Skin epidermis (tissue), 12 donors: ENCODE measurements at regions not wholly inside any gene's neighbourhood (a gene's known extent, or its start where the extent isn't known, plus 50 kb on each side); places are given as distances from the start of the nearest gene placed in this dataset.
"Not testable (repeated sequence)": the region's sequence is repeated elsewhere in the genome, so short reads cannot be mapped to it uniquely, and the experiment has no call there.

Source experiments
- H3K27ac ChIP-seq, 21 experiments: fragments of 200-600 bp; sonication (generic) in 11 of 21; one replicate each; pipeline ENCODE4 v1.5.0; 2020; ENCODE audit warnings: mild to moderate bottlenecking in 3 of 21, inconsistent platforms in 2 of 21, moderate library complexity in 2 of 21
- H3K4me3 ChIP-seq, 7 experiments: fragments of 200-600 bp; sonication (generic) in 2 of 7; one replicate each; pipeline ENCODE4 v1.5.0; 2020; ENCODE audit warnings: inconsistent platforms in 2 of 7, mild to moderate bottlenecking in 2 of 7, moderate library complexity in 1 of 7

GRCh38 chr5:2091921-2092320, 209.2 kb upstream of the IRX4 start:
- Histone ChIP-seq H3K4me3 (no peak overlapping the region), H3K27ac (no peak overlapping the region)

GRCh38 chr5:2087980-2088379, 205.3 kb upstream of the IRX4 start:
- H3K4me3 ChIP-seq, result no peak overlapping the region
- H3K27ac ChIP-seq, result no peak overlapping the region

- Histone ChIP-seq H3K4me3 (no peak overlapping the region), H3K27ac (no peak overlapping the region)
Measured at GRCh38 chr5:2075365-2075764, 192.6 kb upstream of the IRX4 start.

- Histone ChIP-seq H3K4me3 (no peak overlapping the region), H3K27ac (no peak overlapping the region)
Measured at GRCh38 chr5:2071562-2071961, 188.8 kb upstream of the IRX4 start.

GRCh38 chr5:2070787-2071186, 188.1 kb upstream of the IRX4 start:
- H3K4me3 ChIP-seq, H3K27ac ChIP-seq: not testable (repeated sequence)

- H3K4me3 ChIP-seq, result no peak overlapping the region
- no peak overlapping the region for H3K27ac ChIP-seq
Measured at GRCh38 chr5:2068531-2068930, 185.8 kb upstream of the IRX4 start.

GRCh38 chr5:2066373-2066772, 183.6 kb upstream of the IRX4 start:
- Histone ChIP-seq H3K4me3 (no peak overlapping the region), H3K27ac (no peak overlapping the region)

- H3K27ac ChIP-seq, H3K4me3 ChIP-seq: not testable (repeated sequence)
Measured at GRCh38 chr5:2063380-2063779, 180.7 kb upstream of the IRX4 start.

- H3K27ac ChIP-seq, result no peak overlapping the region
- H3K4me3 ChIP-seq, result no peak overlapping the region
Measured at GRCh38 chr5:2052687-2053086, 170.0 kb upstream of the IRX4 start.

GRCh38 chr5:2049876-2050275, 167.2 kb upstream of the IRX4 start:
- H3K27ac ChIP-seq, result no peak overlapping the region
- no peak overlapping the region for H3K4me3 ChIP-seq

- Histone ChIP-seq H3K27ac (no peak overlapping the region), H3K4me3 (no peak overlapping the region)
Measured at GRCh38 chr5:2048664-2049063, 165.9 kb upstream of the IRX4 start.

GRCh38 chr5:2047341-2047927, 164.7 kb upstream of the IRX4 start:
- H3K4me3 ChIP-seq, result no peak overlapping the region
- no peak overlapping the region for H3K27ac ChIP-seq

GRCh38 chr5:2044041-2044440, 161.3 kb upstream of the IRX4 start:
- H3K27ac ChIP-seq, result no peak overlapping the region
- no peak overlapping the region for H3K4me3 ChIP-seq

- Histone ChIP-seq H3K27ac (peak overlapping the region in 6 of 21 experiments; percentile 1 to 78 (median 34)), H3K4me3 (no peak overlapping the region)
Measured at GRCh38 chr5:2039180-2039531, 156.4 kb upstream of the IRX4 start.

- peak overlapping the region in 7 of 21 experiments; percentile 1 to 78 (median 32) for H3K27ac ChIP-seq
- peak overlapping the region; percentile 20 to 49 (median 38) for H3K4me3 ChIP-seq
Measured at GRCh38 chr5:2038321-2039179, 155.8 kb upstream of the IRX4 start.

- Histone ChIP-seq H3K27ac (no peak overlapping the region), H3K4me3 (no peak overlapping the region)
Measured at GRCh38 chr5:2036885-2037284, 154.2 kb upstream of the IRX4 start.

- Histone ChIP-seq H3K27ac (no peak overlapping the region), H3K4me3 (no peak overlapping the region)
Measured at GRCh38 chr5:2032432-2032831, 149.7 kb upstream of the IRX4 start.

GRCh38 chr5:2031581-2031980, 148.9 kb upstream of the IRX4 start:
- Histone ChIP-seq H3K4me3 (no peak overlapping the region), H3K27ac (peak overlapping the region in 1 of 21 experiments; percentile 24)

- no peak overlapping the region for H3K27ac ChIP-seq
- no peak overlapping the region for H3K4me3 ChIP-seq
Measured at GRCh38 chr5:2030131-2030530, 147.4 kb upstream of the IRX4 start.

GRCh38 chr5:2029206-2029605, 146.5 kb upstream of the IRX4 start:
- Histone ChIP-seq H3K4me3 (no peak overlapping the region), H3K27ac (peak overlapping the region in 3 of 21 experiments; percentile 1 to 53 (median 45))

GRCh38 chr5:2027790-2028189, 145.1 kb upstream of the IRX4 start:
- no peak overlapping the region for H3K27ac ChIP-seq
- no peak overlapping the region for H3K4me3 ChIP-seq
